HG03045 (cell line): ENCODE measurements at regions not wholly inside any gene's neighbourhood (a gene's known extent, or its start where the extent isn't known, plus 50 kb on each side); places are given as distances from the start of the nearest gene placed in this dataset.
"Not testable (repeated sequence)": the region's sequence is repeated elsewhere in the genome, so short reads cannot be mapped to it uniquely, and the experiment has no call there.

Experiments
- ATAC-seq: cut with Tn5 transposase; IDR thresholded peaks from one replicate; pipeline ENCODE4 v1.9.1; 2021; ENCODE audit warnings: mild to moderate bottlenecking, moderate library complexity; ENCODE audit not compliant: unreplicated experiment

DNA sequence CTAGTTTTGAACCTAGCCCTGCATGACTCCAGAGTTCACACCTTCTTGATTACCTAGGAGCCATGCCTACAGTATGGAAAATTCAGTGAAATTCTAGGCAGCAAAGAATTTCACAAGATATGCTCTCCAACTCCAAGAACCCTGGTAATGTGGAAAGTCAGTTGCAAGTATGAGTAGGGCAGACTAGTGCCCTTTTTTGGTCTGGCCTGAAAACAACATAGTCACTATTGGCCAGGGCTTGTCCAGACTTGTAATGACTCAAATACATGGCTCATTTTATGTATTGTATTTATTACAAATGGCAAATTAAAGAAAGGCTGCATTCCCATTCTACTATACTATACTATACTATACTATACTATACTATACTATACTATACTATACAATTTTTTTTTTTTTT is 160.4 kb downstream of the ESM1 start:
- ATAC-seq, result no peak

DNA sequence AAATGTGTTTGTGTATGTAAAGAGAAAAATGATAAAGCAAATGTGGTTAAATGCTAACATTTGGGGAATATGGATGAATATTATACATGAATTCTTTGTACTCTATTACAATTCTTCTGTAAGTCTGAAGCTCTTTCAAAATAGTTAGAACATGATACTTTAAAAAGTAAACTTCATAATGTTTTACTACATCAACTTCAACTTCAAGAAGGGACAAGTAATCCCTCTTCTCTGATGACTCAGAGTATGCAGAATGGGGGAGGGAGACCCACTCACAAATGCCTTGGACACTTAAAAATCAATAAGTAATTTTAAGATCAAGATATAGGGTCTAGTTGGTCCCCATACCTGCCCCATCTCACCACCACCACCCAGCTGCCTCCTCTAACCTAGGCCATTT is 162.4 kb downstream of the ESM1 start:
- no peak for ATAC-seq

DNA sequence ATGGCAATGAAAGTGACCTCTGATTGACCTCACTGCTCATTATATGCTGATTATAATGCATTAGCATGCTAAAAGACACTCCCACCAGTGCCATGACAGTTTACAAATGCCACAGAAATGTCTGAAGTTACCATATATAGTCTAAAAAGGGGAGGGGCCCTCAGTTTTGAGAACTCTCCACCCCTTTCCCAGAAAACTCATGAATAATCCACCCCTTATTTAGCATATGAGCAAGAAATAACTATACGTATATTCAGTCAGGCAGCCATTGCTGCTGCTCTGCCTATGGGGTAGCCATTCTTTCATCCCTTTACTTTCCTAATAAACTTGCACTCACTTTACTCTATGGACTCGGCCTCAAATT is 163.1 kb downstream of the ESM1 start:
- ATAC-seq, result no peak

DNA sequence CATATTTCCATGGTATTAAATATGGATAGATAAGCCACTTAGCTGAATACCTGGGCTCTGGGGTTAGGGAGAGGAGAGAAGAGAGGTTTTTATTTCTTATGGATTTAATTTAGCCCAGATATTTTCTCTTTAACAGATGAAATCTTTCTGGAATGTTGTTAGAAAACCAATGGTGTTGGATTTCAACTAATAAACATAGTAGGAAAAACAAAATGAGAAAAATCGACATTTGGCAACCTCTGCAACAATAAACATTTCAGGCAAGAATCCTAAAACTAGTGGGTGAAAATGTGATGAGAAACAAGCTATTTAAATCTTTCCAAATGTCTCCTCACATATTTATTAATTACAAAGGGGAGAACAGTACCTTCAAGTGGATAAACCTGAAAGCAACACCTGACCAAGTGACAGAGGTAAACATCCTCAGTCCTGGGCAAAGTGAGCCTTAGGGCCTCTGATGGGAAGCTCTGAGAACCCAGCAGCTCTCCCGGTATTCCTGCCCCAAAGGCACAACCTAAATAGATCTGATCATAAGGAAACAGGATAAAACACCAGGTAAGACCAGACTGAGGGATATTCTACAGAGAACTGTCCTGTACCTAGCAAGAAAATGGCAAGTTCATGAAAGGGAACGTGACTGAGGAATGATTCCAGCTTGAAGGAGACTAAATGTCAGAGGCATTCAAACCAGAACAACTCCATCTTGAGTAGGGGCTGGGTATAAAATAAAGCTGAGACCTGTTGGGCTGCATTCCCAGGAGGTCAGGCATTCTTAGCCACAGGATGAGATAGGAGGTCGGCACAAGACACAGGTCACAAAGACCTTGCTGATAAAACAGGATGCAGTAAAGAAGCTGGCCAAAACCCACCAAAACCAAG is 163.7 kb downstream of the ESM1 start:
- no peak for ATAC-seq

DNA sequence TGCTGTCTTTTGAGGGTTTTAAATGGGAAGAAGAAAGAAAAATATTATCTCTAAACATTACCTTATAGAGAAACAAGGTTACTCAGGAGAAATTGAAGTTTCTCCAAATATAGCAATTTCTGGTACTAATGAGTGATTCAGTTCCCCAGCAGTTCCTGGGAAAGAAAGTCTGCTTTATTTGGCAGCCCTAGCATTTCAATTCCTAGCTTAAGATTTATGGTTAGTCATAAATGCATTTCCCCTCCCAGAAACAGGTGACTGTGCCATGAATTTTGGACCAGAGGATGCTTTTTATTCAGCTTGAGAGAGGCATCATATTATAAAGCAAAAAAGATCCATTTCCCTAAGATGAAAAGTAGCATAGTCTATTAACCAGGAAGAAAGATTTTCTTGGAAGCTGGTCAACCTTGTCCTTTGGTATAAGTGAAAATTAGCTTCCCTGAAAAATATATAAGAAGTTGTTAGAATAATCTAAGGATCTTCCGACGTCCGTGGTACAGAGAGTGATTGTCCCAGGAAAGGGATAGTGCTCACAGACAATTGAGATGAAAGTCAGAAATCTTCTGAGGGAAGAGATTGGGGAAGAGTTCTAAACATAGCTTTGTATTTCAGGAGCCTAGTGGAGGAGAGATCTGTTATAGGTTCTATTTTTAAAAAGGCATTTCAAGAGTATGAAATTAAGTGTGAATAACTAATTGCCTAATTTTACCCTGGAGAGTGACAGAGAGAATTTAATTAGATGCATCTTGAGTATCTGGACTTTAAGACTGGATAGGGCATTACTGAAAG is 164.9 kb downstream of the ESM1 start:
- no peak for ATAC-seq

DNA sequence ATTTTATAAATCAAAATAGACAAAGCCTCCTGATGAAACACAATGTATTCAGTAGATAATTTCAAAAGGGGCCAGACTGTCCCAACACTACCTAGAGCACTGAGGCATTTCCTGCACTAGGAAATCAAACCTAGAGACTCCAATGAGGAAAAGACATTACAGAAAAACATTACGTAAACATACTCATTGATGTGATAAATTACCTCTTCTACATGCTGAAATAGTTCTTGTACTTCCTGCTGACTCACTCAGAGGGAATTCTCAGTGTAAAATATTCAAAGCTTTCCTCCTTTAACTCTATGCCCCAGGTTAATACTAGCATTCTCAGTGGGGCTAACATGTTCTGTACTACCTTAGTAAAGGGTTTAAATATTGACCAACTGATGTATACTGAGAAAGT is 178.0 kb downstream of the ESM1 start:
- no peak for ATAC-seq

DNA sequence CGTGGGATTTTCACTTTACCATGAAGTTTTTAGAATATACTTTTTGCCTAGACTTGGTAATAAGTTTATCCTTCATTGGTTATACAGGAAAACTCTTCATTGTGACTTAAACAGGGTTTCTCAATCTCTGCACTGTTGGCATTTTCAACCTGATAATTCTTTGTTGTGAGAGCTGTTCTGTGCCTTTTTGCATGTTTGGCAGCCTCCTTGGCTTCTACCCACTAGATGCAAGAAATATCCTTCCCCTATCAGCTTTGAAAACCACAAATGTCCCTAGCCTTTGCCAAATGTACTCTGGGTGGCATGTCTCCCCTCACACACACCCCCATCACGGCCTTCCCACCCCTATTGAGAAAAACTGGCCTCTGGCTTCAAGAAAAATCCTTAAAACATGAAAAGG is 180.9 kb downstream of the ESM1 start:
- no peak for ATAC-seq

DNA sequence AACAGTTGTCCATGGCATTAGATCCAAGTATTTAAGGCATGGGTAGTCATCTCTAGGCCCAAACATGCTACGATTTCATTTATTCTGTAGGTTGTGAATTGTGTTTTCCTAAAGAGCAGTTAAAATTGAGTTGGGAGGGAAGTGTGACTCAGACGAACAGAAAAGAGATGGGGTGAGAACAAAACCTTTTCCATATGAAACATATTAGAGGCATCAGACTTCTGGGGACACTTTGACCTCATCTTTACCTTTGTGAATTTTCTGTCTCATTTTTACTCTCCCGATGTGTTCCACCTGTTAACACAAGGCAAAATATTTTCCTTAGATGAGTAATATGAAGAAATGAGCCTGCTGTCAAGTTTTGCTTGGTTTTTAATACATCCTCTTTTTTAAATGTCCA is 181.3 kb downstream of the ESM1 start:
- no peak for ATAC-seq

DNA sequence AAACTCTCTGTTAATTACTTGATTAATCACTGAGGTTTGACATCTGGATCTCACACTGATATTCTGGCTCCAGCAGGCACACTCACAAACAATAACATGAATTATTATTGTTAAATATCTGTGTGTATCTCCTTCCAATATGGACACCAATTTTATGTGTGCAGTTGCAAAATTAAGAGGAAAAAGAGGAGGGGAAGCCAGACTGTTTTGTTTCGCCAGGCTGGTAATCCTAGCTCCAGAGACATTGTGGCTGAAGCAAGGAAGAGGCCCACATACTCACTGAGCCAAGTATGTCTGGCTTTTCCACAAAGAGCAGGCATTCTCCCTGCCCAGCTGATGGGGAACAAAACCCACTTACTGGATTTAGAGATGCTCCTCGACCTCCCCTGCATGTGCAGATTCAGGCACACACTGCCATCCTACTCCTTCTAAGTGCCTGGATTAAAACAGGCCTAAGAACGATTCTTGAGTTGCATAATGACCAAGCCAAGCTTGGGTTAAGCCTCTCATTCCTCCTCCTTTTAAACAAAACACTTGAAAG is 181.9 kb downstream of the ESM1 start:
- no peak for ATAC-seq

DNA sequence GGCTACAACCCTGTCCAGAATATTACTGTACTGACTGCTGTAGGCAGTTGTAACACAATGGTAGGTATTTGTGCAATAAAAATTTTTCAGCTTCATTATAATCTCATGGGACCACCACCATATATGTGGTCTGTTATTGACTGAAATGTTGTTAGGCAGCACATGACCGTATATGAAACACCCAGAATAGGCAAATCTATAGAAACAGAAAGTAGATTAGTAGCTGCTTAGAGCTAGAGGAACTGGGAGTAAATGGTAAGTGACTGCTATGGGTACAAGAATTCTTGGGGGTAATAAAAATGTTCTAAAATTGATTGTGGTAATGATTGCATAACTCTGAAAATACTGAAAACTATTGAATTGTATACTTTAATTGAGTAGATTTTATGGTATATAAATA is 185.7 kb downstream of the ESM1 start:
- ATAC-seq, result no peak

DNA sequence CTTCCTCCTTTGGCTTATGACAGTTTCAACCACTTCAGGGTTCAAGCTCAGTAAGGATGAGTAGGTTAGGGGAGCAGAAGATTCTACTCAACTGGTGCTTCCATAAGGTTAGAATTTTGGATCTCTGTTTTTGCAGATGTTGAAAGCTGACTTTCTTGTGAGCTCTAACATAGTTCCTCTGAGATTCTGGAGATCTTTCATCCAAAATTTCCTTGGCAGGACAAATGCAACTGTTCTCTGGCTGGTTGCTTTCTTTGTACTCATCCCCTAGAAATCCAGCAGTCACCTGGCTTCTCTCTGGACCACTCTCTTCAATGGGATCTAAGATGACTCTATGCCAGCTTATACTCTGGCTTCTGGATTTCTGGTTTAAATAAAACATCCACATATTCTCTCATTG is 189.6 kb downstream of the ESM1 start:
- ATAC-seq, result no peak

DNA sequence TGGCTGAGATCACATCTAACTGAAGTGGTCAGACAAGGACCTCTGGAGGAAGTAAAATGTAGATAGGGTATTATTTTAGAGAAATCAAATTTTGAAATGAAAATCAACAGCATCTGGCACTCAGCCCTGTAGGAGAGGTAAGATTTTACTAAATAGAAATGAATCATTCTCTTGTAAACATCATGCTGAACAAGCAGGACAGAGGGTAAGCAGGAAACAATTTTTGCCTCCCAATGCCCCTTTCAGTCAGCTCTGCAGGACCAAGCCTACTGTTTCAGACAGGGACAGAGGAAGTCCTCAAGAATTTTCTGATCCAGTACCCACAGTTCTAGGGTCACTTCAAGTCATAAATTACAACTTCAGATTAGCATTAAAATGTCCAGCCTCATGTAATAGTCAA is 190.1 kb downstream of the ESM1 start:
- no peak for ATAC-seq

DNA sequence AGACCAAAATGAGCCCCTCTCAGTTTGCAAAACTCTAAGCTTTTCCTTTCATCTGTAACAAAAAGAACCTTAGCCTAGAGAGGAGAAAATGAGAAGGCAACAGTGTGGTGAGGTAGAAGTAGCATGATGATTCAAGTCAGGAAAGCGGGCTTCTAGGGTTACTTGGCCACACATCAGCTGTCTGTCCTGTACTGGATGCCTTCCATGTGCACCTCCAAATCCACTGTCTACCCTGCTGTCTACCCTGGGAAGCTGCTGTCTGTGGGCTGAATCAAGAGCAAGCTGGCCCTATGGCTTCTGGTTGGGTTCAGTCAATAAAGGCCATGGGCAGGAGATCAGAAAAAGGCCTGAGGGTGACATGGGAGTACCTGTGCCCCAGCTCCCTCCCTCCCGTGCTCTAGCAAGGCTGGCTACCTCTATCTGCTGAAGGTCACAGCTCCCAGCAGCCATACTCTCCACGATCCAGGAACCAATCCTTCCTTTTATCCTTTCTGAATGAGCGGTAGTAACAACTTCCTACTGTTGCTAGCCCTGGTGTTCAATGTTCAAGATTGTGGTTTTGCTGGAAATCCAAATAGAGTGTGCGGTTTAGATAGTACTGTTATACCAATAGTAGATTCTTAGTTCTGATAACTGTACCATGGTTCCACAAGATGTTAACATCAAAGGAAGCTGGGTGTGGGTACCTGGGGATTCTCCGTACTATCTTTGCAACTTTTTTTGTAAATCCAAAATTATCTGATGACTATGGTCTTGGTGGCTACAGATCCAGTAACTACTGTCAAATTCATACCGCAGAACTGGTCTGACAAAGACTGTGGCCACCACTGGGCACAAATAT is 191.0 kb downstream of the ESM1 start:
- ATAC-seq, result no peak

DNA sequence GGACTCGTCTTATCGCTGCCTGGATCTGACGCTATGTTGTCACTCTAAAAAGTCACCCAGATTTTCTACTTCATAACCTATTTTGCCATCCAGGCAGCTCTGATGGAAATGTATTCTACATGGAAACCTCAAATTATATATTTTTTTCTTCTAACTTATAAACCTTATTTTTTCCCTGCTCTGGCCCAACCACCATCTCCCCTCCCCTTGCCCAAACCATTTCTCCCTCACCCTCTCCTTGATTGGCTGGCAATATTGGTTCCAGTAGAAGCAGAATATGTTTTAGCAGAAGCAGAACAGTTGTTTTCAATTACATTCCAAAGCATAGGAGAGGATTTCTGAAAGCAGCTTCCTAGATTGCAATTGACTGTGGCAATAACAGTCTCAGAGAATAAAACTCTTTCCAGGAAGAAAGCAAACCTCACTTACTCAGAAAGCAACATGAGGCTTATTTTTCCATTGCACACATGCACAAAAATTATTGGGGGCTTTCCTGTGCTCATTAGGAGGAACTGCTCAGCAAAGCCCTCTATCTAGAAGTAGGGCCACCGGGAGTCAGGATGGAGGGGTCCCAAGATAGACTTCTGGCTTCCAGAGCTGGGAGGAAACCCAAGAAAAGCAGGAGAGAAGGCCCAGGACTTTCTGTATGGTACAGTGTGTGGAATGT is 191.8 kb downstream of the ESM1 start:
- no peak for ATAC-seq

DNA sequence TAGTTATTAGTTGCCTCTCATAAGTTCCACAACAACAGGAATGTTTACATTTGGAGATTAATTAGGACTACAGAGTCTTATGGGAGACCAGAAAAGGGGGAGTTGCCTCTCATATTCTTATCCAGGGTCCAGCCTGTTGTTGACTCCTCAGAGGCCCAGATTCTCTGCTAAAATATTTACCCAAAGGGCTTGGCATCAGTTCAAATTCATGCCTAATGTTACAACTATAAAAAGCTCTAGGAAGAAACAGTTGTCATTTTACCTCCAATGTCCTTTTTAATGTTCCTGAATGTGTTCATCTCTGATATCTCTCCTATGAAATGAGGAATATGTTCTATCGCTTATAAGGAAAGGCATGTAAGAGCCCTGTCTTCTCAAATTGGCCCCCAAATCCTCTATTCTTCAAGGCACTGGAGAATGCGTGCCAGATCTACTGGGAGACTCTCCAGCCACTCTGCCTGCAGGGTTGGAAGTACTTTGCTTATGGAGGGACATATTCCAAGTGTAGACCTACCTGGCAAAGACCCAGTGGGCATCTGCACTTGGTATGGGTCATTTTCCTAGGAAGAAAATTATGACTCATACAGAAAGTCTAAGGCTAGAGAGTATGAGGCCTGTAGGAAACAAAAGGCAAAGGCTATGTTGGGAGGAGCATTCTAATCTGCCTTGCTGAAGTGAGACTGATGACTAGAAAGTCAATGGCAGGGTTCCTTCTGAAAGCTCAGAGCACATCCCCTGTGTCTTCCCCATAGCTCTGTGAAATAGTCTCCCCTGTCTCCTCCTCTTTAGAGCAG is 192.6 kb downstream of the ESM1 start:
- no peak for ATAC-seq

DNA sequence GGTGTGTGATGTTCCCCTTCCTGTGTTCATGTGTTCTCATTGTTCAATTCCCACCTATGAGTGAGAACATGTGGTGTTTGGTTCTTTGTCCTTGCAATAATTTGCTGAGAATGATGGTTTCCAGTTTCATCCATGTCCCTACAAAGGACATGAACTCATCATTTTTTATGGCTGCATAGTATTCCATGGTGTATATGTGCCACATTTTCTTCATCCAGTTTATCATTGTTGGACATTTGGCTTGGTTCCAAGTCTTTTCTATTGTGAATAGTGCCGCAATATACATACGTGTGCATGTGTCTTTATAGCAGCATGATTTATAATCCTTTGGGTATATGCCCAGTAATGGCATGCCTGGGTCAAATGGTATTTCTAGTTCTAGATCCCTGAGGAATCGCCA is 197.5 kb downstream of the ESM1 start:
- not testable (repeated sequence) for ATAC-seq

DNA sequence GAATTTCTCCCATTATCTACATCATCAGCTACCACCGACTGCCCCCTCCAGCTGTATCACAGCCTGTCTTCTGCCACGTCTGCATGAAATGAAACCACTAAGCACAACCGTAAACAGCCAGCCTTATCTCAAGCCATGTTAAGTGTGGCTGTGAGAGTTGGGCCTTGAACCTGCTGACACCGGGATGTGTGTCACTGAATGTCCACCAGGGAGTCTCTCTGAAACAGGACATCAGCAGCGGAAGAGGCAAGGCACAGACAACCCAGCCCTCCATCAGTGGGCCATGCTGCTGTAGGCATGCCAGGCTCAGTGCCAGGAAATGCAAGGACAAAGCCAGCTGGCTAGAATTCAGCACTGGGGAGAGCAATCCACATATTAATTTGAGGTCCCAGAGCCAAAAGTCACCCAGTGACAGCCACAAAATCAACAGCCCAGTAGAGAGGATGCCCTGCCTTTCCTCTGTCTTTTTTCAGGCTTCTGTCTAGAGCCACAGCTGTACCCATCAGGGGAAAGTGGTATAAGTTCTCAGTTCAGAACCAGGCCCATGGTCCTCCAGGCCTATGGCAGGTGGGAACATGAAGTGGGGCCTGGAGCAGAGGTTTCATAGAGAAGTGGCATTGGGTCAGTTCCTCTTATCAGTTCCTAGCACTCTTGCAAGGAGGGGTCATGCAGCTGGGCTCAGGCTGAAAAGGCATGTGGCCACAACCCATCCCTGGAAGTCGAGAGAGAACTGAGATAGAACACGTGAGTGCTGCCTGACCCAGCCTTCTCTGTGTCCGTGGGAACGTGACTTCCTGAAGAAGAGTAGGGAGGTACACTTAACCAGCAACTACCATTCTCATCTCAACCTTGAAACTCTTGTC is 199.4 kb downstream of the ESM1 start:
- ATAC-seq, result peak; percentile 77

DNA sequence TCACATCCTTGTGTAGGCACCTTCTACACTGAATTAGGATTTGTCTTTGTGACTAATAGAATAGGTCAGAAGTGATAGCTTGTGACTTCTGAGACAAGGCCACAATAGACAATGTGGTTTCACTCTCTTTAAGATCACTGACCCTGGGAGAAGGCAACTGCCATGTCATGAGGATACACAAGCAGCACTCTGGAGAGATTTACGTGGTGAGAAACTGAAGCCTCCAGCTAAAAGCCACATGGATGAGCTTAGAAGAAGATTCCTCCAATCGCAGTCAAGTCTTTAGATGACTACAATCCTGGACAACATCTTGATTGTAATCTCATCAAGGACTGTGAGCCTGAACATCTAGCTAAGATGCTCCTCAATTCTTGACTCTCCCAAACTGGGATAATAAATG is 206.6 kb downstream of the ESM1 start:
- no peak for ATAC-seq

DNA sequence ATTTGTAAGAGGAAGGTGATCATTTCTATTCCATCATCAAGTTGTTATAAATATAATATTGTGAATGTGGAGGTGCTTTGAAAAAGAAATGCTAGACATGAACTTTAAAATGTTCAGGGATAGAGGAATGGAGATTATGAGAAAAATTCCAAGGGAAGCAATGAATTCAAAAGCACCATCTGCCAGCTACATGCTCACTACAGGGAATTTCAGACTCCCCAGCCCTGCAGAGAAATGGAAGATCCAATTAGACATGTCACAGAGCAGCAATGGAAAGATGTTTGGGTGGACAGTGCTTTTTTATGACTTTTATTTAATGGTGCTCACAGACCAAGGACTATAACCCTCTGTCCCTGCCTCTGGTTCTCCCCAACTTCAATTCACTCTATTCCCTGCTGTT is 209.7 kb downstream of the ESM1 start:
- ATAC-seq, result no peak
